Right atrium auricular region (tissue), 2 donors: ENCODE measurements at regions not wholly inside any gene's neighbourhood (a gene's known extent, or its start where the extent isn't known, plus 50 kb on each side); places are given as distances from the start of the nearest gene placed in this dataset.

Experiments used
- DNase-seq: peaks from one replicate; pipeline ENCODE4 v3.0.0-alpha.2; 2019; ENCODE audit warnings: low spot score
- H3K27ac ChIP-seq, 2 donors: fragments of 200-600 bp; sonication (generic); 1 replicate in 1 of 2; 2 replicates in 1 of 2; pipeline ENCODE4 v1.5.1; 2016 to 2019
- H3K27me3 ChIP-seq, 2 donors: fragments of 200-600 bp; sonication (generic); one replicate each; pipeline versions ENCODE4 v1.5.1 to v1.6.0; 2017 to 2019
- H3K36me3 ChIP-seq: fragments of 200-600 bp; sonication (generic); one replicate; pipeline ENCODE4 v1.5.1; 2016
- H3K4me1 ChIP-seq, 2 donors: fragments of 200-600 bp; sonication (generic); one replicate each; pipeline versions ENCODE4 v1.5.1 to v1.6.0; 2017 to 2019
- H3K4me3 ChIP-seq, 2 donors: fragments of 200-600 bp; sonication (generic); 1 replicate in 1 of 2; 2 replicates in 1 of 2; pipeline ENCODE4 v1.5.1; 2017 to 2019; ENCODE audit warnings: mild to moderate bottlenecking in 1 of 2, moderate library complexity in 1 of 2
- H3K9me3 ChIP-seq, 2 donors: fragments of 200-600 bp; sonication (generic); one replicate each; pipeline ENCODE4 v1.5.1; 2019
- CTCF ChIP-seq, 2 donors: fragments of 200-600 bp; sonication (generic); IDR thresholded peaks; one replicate each; pipeline ENCODE4 v1.5.1; 2019; ENCODE audit warnings: antibody characterized with exemption in 2 of 2

GRCh38 chr10:107631876-107632275, 467.4 kb upstream of the SORCS1 start:
- TF ChIP-seq CTCF (IDR thresholded peaks at IDR 0.05) = no peak
- Histone ChIP-seq H3K4me3 (no peak overlapping the region), H3K4me1 (no peaks in the 10 kb centered on the region), H3K27me3 (no peaks in the 10 kb centered on the region), H3K36me3 (no peaks in the 10 kb centered on the region), H3K27ac (no peak overlapping the region), H3K9me3 (no peaks in the 10 kb centered on the region)
- DNase-seq = no peak

GRCh38 chr10:107626862-107627261, 462.4 kb upstream of the SORCS1 start:
- H3K27me3 ChIP-seq = no peaks in the 10 kb centered on the region
- H3K4me1 ChIP-seq = no peaks in the 10 kb centered on the region
- DNase-seq = no peak
- no peaks in the 10 kb centered on the region for H3K9me3 ChIP-seq
- H3K36me3 ChIP-seq = no peaks in the 10 kb centered on the region
- no peak overlapping the region for H3K27ac ChIP-seq
- no peak for TF ChIP-seq CTCF (IDR thresholded peaks at IDR 0.05)
- H3K4me3 ChIP-seq = no peak overlapping the region

GRCh38 chr10:107623292-107623691, 458.8 kb upstream of the SORCS1 start:
- H3K36me3 ChIP-seq = no peaks in the 10 kb centered on the region
- H3K9me3 ChIP-seq = no peaks in the 10 kb centered on the region
- H3K27me3 ChIP-seq = no peaks in the 10 kb centered on the region
- no peaks in the 10 kb centered on the region for H3K4me1 ChIP-seq
- TF ChIP-seq CTCF (IDR thresholded peaks at IDR 0.05) = no peak
- no peak overlapping the region for H3K27ac ChIP-seq
- no peak for DNase-seq
- H3K4me3 ChIP-seq = no peak overlapping the region

- Histone ChIP-seq H3K27ac (no peak overlapping the region), H3K4me3 (no peak overlapping the region), H3K9me3 (no peaks in the 10 kb centered on the region), H3K36me3 (no peaks in the 10 kb centered on the region), H3K4me1 (no peaks in the 10 kb centered on the region), H3K27me3 (no peaks in the 10 kb centered on the region)
- no peak for TF ChIP-seq CTCF (IDR thresholded peaks at IDR 0.05)
- DNase-seq = no peak
Measured at GRCh38 chr10:107619139-107619538, 454.6 kb upstream of the SORCS1 start.

GRCh38 chr10:107618504-107618994, 454.0 kb upstream of the SORCS1 start:
- no peaks in the 10 kb centered on the region for H3K36me3 ChIP-seq
- no peaks in the 10 kb centered on the region for H3K27me3 ChIP-seq
- no peak overlapping the region for H3K4me3 ChIP-seq
- H3K4me1 ChIP-seq = no peaks in the 10 kb centered on the region
- TF ChIP-seq CTCF (IDR thresholded peaks at IDR 0.05) = no peak
- H3K27ac ChIP-seq = no peak overlapping the region
- H3K9me3 ChIP-seq = no peaks in the 10 kb centered on the region
- DNase-seq = no peak
